Activated CD8-positive, alpha-beta T cell treated with anti-CD3 and anti-CD28 coated beads for 36 hours (primary cell): ENCODE measurements at regions not wholly inside any gene's neighbourhood (a gene's known extent, or its start where the extent isn't known, plus 50 kb on each side); places are given as distances from the start of the nearest gene placed in this dataset.

Experiments
- ATAC-seq: fragments of 200-7000 bp; cut with Tn5 transposase; one replicate; pipeline ENCODE4 v1.10.0; 2021; ENCODE audit warnings: mild to moderate bottlenecking, moderate library complexity
- CTCF ChIA-PET: fragments of 350-600 bp; sonication (Branson Sonifier 250); formaldehyde crosslinking; loops from one replicate; lab custom pipeline; 2021; ENCODE audit warnings: antibody characterized with exemption; lab: Charles Lee
- POLR2A ChIA-PET: fragments of 350-600 bp; sonication (Branson Sonifier 250); formaldehyde crosslinking; loops from one replicate; lab custom pipeline; 2021; ENCODE audit warnings: antibody characterized with exemption; lab: Charles Lee
- DNase-seq: peaks from one replicate; pipeline ENCODE4 v3.0.0-alpha.2; 2020
- H3K27ac Mint-ChIP-seq: one replicate; pipeline ENCODE4 v1.8.0; 2021; ENCODE audit warnings: mild to moderate bottlenecking, mixed read lengths
- H3K27me3 Mint-ChIP-seq: one replicate; pipeline ENCODE4 v1.8.0; 2021; ENCODE audit warnings: mixed read lengths
- H3K36me3 Mint-ChIP-seq: one replicate; pipeline ENCODE4 v1.8.0; 2021; ENCODE audit warnings: low read depth, mixed read lengths
- H3K4me1 Mint-ChIP-seq: one replicate; pipeline ENCODE4 v1.8.0; 2021; ENCODE audit warnings: low read depth, mixed read lengths
- H3K4me3 Mint-ChIP-seq: one replicate; pipeline ENCODE4 v1.8.0; 2021; ENCODE audit warnings: mild to moderate bottlenecking, moderate library complexity, mixed read lengths
- H3K9me3 Mint-ChIP-seq: one replicate; pipeline ENCODE4 v1.8.0; 2021; ENCODE audit warnings: mixed read lengths
- intact Hi-C: fragments of 100-400 bp; cut with micrococcal nuclease; formaldehyde crosslinking; loops from one replicate; pipeline ENCODE4 v1.10.0; 2022
- TF ChIP-seq, protein P1 (sequence below): fragments of 200-600 bp; IDR thresholded peaks from one replicate; pipeline ENCODE4 v1.8.0; 2022; ENCODE audit warnings: antibody characterized with exemption, mild to moderate bottlenecking

DNA sequence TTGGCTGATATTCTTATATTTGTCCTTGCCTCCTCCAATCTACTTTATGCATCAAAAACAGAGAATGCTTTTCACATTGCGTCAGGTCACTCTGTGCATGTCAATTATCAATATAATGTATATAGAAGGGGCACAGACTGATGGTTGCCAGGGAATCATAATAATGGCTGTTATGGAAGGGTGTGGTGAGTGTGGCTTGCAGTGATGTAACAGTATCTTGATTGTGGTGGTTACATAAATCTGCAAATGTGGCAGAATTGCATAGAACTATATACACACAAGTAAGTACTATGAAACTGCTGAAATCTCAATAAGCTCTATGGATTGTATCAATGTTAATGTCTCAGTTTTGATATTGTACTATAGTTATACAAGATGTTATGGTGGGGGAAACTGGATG, 228.6 kb downstream of the TJP1 start:
- H3K4me3 Mint-ChIP-seq: no peak overlapping the region
- CTCF ChIA-PET: no interaction called here
- H3K27me3 Mint-ChIP-seq: peaks cover 2% of the 10 kb centered on the region
- H3K9me3 Mint-ChIP-seq: no peaks in the 10 kb centered on the region
- no peak overlapping the region for H3K27ac Mint-ChIP-seq
- POLR2A ChIA-PET: no interaction called here
- H3K36me3 Mint-ChIP-seq: no peaks in the 10 kb centered on the region
- TF ChIP-seq, protein P1, sequence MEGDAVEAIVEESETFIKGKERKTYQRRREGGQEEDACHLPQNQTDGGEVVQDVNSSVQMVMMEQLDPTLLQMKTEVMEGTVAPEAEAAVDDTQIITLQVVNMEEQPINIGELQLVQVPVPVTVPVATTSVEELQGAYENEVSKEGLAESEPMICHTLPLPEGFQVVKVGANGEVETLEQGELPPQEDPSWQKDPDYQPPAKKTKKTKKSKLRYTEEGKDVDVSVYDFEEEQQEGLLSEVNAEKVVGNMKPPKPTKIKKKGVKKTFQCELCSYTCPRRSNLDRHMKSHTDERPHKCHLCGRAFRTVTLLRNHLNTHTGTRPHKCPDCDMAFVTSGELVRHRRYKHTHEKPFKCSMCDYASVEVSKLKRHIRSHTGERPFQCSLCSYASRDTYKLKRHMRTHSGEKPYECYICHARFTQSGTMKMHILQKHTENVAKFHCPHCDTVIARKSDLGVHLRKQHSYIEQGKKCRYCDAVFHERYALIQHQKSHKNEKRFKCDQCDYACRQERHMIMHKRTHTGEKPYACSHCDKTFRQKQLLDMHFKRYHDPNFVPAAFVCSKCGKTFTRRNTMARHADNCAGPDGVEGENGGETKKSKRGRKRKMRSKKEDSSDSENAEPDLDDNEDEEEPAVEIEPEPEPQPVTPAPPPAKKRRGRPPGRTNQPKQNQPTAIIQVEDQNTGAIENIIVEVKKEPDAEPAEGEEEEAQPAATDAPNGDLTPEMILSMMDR: no peak
- ATAC-seq (no peak), DNase-seq (no peak)
- no peaks in the 10 kb centered on the region for H3K4me1 Mint-ChIP-seq
- intact Hi-C loops: no loop called here

DNA sequence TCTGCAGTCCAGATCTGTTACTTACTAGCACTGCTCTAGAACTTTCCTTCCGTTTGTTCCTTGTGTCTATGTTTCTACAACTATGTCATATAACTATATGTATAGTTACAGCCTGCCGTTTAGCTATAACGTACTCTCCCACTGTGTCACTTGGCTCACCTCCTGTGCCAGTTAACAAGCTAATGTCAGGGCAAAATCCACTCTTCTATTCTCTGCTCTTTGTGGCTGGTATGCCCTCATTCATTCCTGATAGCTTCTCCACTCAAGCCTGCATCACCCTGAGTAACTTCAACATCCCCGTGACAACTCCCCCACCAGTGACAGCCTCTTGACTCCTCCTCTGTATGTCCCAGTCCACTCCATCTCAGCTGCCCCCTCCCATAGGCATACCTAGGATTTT, 229.2 kb downstream of the TJP1 start:
- POLR2A ChIA-PET: interaction anchor here (0.6 kb wide), 1 partner anchor 146 kb away, joined by 3 read pairs; no protein-coding TSS in a partner anchor
- DNase-seq: no peak
- ATAC-seq: no peak
- Mint-ChIP-seq H3K36me3 (no peaks in the 10 kb centered on the region), H3K9me3 (no peaks in the 10 kb centered on the region), H3K4me3 (no peak overlapping the region), H3K27ac (no peak overlapping the region), H3K4me1 (no peaks in the 10 kb centered on the region), H3K27me3 (peaks cover 2% of the 10 kb centered on the region)
- TF ChIP-seq, protein P1: no peak
- CTCF ChIA-PET: no interaction called here
- intact Hi-C loops: no loop called here

DNA sequence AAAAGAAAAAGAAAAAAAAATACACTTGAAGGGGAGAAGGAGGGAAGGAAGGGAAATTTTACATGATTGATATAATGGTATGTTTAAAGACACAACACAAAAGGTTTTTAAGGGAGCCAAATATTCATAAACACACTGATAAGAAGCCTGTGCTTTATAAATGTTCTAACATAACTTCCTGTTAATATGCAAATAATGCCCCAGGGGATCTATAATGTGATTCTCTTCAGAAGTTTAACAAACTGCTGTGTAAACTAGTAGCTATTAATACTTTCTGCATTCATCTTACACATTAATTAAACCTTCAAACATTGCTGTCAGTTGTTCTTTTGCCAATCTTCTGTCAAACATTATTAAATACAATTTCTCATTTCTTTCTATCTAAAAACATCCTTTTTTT, 231.6 kb downstream of the TJP1 start:
- H3K27me3 Mint-ChIP-seq: peaks cover 2% of the 10 kb centered on the region
- DNase-seq: no peak
- no peak overlapping the region for H3K4me3 Mint-ChIP-seq
- no peaks in the 10 kb centered on the region for H3K36me3 Mint-ChIP-seq
- H3K4me1 Mint-ChIP-seq: no peaks in the 10 kb centered on the region
- intact Hi-C loops: no loop called here
- TF ChIP-seq, protein P1: no peak
- ChIA-PET POLR2A (no interaction called here), CTCF (interaction anchor here (0.6 kb wide), 1 partner anchor 451 kb away, joined by 3 read pairs; no protein-coding TSS in a partner anchor)
- no peak for ATAC-seq
- peaks cover 1% of the 10 kb centered on the region for H3K9me3 Mint-ChIP-seq
- H3K27ac Mint-ChIP-seq: no peak overlapping the region

DNA sequence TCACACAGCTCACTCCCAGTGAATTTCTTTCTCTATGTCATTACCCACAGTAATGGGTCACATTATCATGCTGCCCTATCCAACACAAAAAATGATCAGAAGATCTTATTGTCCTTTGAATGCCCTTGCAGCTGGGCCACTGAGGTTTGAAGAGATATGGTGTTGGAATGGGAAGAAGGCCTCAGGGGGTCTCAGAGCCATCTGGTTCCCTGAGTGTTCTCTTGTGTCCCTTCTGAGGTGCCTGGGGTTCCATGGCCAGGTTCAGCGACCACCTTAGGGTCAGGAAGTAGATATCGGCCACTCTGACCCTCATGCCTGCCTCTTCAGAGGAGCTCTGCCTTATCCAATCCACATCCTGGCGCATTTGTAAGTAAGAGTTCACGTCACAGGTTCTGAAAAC, 232.3 kb downstream of the TJP1 start:
- intact Hi-C loops: no loop called here
- H3K27ac Mint-ChIP-seq: no peak overlapping the region
- POLR2A ChIA-PET: interaction anchor here (0.8 kb wide), 1 partner anchor 431 kb away, joined by 3 read pairs; no protein-coding TSS in a partner anchor
- H3K4me3 Mint-ChIP-seq: no peak overlapping the region
- H3K9me3 Mint-ChIP-seq: peaks cover 1% of the 10 kb centered on the region
- DNase-seq: no peak
- CTCF ChIA-PET: no interaction called here
- H3K36me3 Mint-ChIP-seq: no peaks in the 10 kb centered on the region
- peaks cover 5% of the 10 kb centered on the region for H3K27me3 Mint-ChIP-seq
- TF ChIP-seq, protein P1: no peak
- H3K4me1 Mint-ChIP-seq: no peaks in the 10 kb centered on the region
- ATAC-seq: no peak

DNA sequence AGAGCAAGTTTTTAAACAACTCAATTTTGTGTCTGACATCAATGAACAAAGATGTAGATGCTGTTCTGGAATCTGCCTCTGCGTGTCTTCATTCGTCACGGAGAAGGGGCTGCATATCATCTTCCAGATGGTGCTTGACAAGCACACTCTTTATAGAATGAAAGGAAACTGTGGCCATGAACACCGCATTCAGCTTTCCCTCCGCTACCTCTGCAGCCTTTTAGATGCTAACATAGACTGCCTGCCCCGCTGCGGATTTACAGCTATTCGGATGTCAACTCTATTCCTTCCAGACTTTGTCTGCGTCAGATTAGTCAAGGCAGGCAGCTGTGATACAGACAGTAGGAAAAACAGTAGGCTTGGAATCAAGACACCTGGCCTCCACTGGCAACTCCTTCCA, 232.9 kb downstream of the TJP1 start:
- TF ChIP-seq, protein P1: no peak
- H3K36me3 Mint-ChIP-seq: no peaks in the 10 kb centered on the region
- intact Hi-C loops: no loop called here
- ATAC-seq (no peak), DNase-seq (no peak)
- peaks cover 6% of the 10 kb centered on the region for H3K27me3 Mint-ChIP-seq
- no peaks in the 10 kb centered on the region for H3K4me1 Mint-ChIP-seq
- ChIA-PET CTCF (no interaction called here), POLR2A (interaction anchor here (0.8 kb wide), 1 partner anchor 431 kb away, joined by 3 read pairs; no protein-coding TSS in a partner anchor)
- no peak overlapping the region for H3K4me3 Mint-ChIP-seq
- peaks cover 1% of the 10 kb centered on the region for H3K9me3 Mint-ChIP-seq
- H3K27ac Mint-ChIP-seq: no peak overlapping the region
